ENCODE measurements at regions not wholly inside any gene's neighbourhood (a gene's known extent, or its start where the extent isn't known, plus 50 kb on each side); places are given as distances from the start of the nearest gene placed in this dataset.

DNA sequence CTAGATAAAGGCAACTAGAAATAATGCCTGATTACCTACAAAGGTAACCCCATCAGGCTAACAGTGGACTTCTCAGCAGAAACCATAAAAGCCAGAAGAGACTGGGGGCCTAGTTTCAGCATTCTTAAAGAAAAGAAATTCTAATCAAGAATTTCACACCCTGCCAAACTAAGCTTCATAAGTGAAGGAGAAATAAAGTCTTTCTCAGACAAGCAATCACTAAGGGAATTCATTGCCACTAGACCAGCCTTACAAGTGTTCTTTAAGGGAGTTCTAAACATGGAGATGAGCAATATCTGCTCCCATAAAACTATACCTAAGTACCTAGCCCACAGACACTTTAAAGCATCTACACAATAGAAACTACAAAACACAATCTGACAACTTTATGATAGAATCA is 823.5 kb downstream of the PCDH17 start:
- H3K4me1 Mint-ChIP-seq = no peaks in the 10 kb centered on the region
- ChIA-PET POLR2A (no interaction called here), CTCF (no interaction called here)

GRCh38 chr13:58461217-58461616 is 829.7 kb downstream of the PCDH17 start:
- Histone ChIP-seq H3K79me2 (ENCODE audit: control insufficient read depth, insufficient read depth, low read length) (no peaks in the 10 kb centered on the region), H3K9me3 (ENCODE audit: control extremely low read depth in 1 of 3, control insufficient read depth in 2 of 3, insufficient read depth in 1 of 3, low read length in 2 of 3) (peaks cover 0 to 1% (median 0%) of the 10 kb centered on the region in 3 donors), H3K4me3 (ENCODE audit: control extremely low read depth in 1 of 5, extremely low read depth in 1 of 5, insufficient read depth in 1 of 5, low read depth in 2 of 5, low read length in 4 of 5) (no peak overlapping the region), H3K27me3 (replicated peaks in 1 of 4; ENCODE audit: control extremely low read depth in 1 of 4, control insufficient read depth in 3 of 4, insufficient read depth in 4 of 4, low read length in 3 of 4) (no peaks in the 10 kb centered on the region), H3K4me1 (ENCODE audit: control insufficient read depth in 2 of 2, insufficient read depth in 2 of 2, low read length in 2 of 2) (no peaks in the 10 kb centered on the region), H3K9ac (ENCODE audit: low read length) (no peak overlapping the region), H4K20me1 (ENCODE audit: control insufficient read depth, insufficient read depth, low read length, poor library complexity, severe bottlenecking) (no peaks in the 10 kb centered on the region), H3K27ac (ENCODE audit: low read length in 2 of 2) (no peak overlapping the region), H3K36me3 (replicated peaks in 1 of 2; ENCODE audit: control extremely low read depth in 1 of 2, control insufficient read depth in 1 of 2, extremely low read depth in 1 of 2, insufficient read depth in 2 of 2, low read length in 1 of 2) (no peaks in the 10 kb centered on the region), H2AFZ (ENCODE audit: insufficient read depth, low read depth, low read length, poor library complexity, severe bottlenecking) (no peak overlapping the region), H3K4me2 (replicated peaks; ENCODE audit: low read depth, low read length, poor library complexity, severe bottlenecking) (no peak overlapping the region)
- TF ChIP-seq CTCF (IDR thresholded peaks at IDR 0.05) (no peak), EZH2 (IDR thresholded peaks at IDR 0.05; ENCODE audit: borderline replicate concordance, insufficient read depth, low read depth, low read length, poor library complexity, severe bottlenecking) (no peak)
- DNase-seq = no peak
- no CpG with 5 or more reads among the region's 2 CpGs for WGBS (ENCODE audit: insufficient coverage)
- no peak overlapping the region for H3K27ac Mint-ChIP-seq
- intact Hi-C loops (cut with micrococcal nuclease) = no loop called here
- no peaks in the 10 kb centered on the region for H3K4me1 Mint-ChIP-seq
- POLR2A ChIA-PET = no interaction called here
- no peaks in the 10 kb centered on the region for H3K27me3 Mint-ChIP-seq
- peaks cover 4% of the 10 kb centered on the region for H3K9me3 Mint-ChIP-seq (ENCODE audit: insufficient read depth)
- no peak for ATAC-seq (ENCODE audit: low read depth)
- CTCF ChIA-PET = no interaction called here
- H3K4me3 Mint-ChIP-seq = no peak overlapping the region

More for the DNA sequence above, 823.5 kb downstream of the PCDH17 start:
- Histone ChIP-seq H3K9me3 (ENCODE audit: control extremely low read depth in 1 of 3, control insufficient read depth in 2 of 3, insufficient read depth in 1 of 3, low read length in 2 of 3) (peaks cover 0 to 3% (median 2%) of the 10 kb centered on the region in 3 donors), H3K36me3 (replicated peaks in 1 of 2; ENCODE audit: control extremely low read depth in 1 of 2, control insufficient read depth in 1 of 2, extremely low read depth in 1 of 2, insufficient read depth in 2 of 2, low read length in 1 of 2) (no peaks in the 10 kb centered on the region), H2AFZ (ENCODE audit: insufficient read depth, low read depth, low read length, poor library complexity, severe bottlenecking) (no peak overlapping the region), H3K27ac (ENCODE audit: low read length in 2 of 2) (no peak overlapping the region), H3K4me1 (ENCODE audit: control insufficient read depth in 2 of 2, insufficient read depth in 2 of 2, low read length in 2 of 2) (no peaks in the 10 kb centered on the region), H4K20me1 (ENCODE audit: control insufficient read depth, insufficient read depth, low read length, poor library complexity, severe bottlenecking) (no peaks in the 10 kb centered on the region), H3K27me3 (replicated peaks in 1 of 4; ENCODE audit: control extremely low read depth in 1 of 4, control insufficient read depth in 3 of 4, insufficient read depth in 4 of 4, low read length in 3 of 4) (no peaks in the 10 kb centered on the region), H3K9ac (ENCODE audit: low read length) (no peak overlapping the region), H3K79me2 (ENCODE audit: control insufficient read depth, insufficient read depth, low read length) (no peaks in the 10 kb centered on the region), H3K4me3 (ENCODE audit: control extremely low read depth in 1 of 5, extremely low read depth in 1 of 5, insufficient read depth in 1 of 5, low read depth in 2 of 5, low read length in 4 of 5) (no peak overlapping the region), H3K4me2 (replicated peaks; ENCODE audit: low read depth, low read length, poor library complexity, severe bottlenecking) (no peak overlapping the region)
- TF ChIP-seq CTCF (IDR thresholded peaks at IDR 0.05) (no peak), EZH2 (IDR thresholded peaks at IDR 0.05; ENCODE audit: borderline replicate concordance, insufficient read depth, low read depth, low read length, poor library complexity, severe bottlenecking) (no peak)
- DNase-seq (no peak), ATAC-seq (ENCODE audit: low read depth) (no peak)
- Mint-ChIP-seq H3K27ac (no peak overlapping the region), H3K4me3 (no peak overlapping the region), H3K27me3 (no peaks in the 10 kb centered on the region), H3K9me3 (ENCODE audit: insufficient read depth) (peaks cover 7% of the 10 kb centered on the region)
- intact Hi-C loops (cut with micrococcal nuclease) = no loop called here
